ENCODE measurements at regions not wholly inside any gene's neighbourhood (a gene's known extent, or its start where the extent isn't known, plus 50 kb on each side); places are given as distances from the start of the nearest gene placed in this dataset.

DNA sequence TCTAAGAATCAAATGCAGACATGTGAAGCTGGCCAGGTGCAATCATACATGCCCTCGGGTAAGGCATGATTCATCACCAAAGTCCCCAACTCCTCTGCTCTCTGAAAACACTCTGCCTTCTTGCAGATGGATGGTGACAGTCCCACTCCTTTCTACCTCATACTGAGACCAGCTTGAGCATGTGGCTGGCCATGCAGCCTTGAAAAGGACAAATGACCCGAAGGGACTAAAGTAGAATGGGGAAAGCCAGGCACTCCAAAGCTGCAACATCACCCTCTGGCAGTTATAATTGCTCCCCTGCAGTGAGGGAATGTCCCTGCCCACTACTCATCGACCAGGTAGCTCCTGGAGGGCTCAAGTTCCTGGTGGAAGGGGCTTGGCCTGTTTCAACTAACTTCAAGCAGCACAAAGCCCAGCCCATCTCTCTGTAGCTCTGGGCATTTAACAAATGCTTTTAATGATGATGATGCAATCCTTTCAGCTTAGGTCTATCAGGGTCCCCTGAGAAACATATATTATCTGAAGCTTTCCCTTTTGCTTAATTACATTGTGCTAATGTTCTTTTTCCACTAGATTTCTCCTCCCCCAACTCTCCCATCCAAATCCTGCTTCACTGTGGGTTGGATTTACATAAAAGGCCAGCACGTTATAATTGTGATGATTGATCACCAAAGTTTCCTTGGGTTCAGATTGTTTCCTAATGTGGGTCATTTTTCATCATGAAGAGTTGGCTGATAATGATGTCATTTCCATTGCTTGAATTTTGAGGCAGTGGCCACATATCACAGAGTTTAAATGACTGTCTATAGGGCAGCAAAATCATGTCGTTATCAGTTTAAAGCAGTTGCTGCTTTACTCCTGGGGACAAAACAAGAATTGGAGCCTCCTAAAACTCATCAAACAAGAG is 436.5 kb upstream of the SLC30A5 start:
- TF ChIP-seq EP300 (IDR thresholded peaks at IDR 0.05) (no peak), POLR2AphosphoS5 (IDR thresholded peaks at IDR 0.05) (no peak), POLR2A (IDR thresholded peaks at IDR 0.05; ENCODE audit: low read depth) (no peak)
- TF ChIP-seq, protein P1, sequence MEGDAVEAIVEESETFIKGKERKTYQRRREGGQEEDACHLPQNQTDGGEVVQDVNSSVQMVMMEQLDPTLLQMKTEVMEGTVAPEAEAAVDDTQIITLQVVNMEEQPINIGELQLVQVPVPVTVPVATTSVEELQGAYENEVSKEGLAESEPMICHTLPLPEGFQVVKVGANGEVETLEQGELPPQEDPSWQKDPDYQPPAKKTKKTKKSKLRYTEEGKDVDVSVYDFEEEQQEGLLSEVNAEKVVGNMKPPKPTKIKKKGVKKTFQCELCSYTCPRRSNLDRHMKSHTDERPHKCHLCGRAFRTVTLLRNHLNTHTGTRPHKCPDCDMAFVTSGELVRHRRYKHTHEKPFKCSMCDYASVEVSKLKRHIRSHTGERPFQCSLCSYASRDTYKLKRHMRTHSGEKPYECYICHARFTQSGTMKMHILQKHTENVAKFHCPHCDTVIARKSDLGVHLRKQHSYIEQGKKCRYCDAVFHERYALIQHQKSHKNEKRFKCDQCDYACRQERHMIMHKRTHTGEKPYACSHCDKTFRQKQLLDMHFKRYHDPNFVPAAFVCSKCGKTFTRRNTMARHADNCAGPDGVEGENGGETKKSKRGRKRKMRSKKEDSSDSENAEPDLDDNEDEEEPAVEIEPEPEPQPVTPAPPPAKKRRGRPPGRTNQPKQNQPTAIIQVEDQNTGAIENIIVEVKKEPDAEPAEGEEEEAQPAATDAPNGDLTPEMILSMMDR (IDR thresholded peaks at IDR 0.05) = no peak
